ENCODE measurements at regions not wholly inside any gene's neighbourhood (a gene's known extent, or its start where the extent isn't known, plus 50 kb on each side); places are given as distances from the start of the nearest gene placed in this dataset.

DNA sequence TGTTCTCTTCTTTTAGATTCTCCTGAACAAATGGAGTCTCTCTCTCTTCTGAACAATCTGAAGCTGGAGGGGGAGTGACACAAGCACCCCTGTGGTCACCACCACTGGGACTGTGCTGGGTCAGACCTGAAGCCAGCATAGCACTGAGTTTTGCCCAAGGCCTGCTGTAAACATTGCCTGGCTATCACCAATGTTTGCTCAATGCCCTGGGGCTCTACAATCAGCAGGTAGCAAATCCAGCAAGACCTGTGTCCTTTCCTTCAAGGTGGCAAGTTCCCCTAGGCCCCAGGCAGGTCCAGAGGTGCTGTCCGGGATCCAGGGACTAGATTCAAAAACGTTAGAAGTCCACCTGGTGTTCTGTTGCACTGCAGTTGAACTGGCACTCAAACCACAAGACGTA is 282.8 kb upstream of the PROX1 start:
- TF ChIP-seq CTCF (IDR thresholded peaks at IDR 0.05) = no peak
- TF ChIP-seq EP300 (IDR thresholded peaks at IDR 0.05) = no peak
- TF ChIP-seq POLR2A (IDR thresholded peaks at IDR 0.05) = no peak
